Keratinocyte (primary cell): ENCODE measurements at regions not wholly inside any gene's neighbourhood (a gene's known extent, or its start where the extent isn't known, plus 50 kb on each side); places are given as distances from the start of the nearest gene placed in this dataset.

Source experiments
- DNase-seq: peaks from one replicate; pipeline ENCODE4 v3.0.0-alpha.2; 2011; ENCODE audit warnings: low read depth, missing footprints, low spot score
- FAIRE-seq: peaks from 2 replicates; lab custom pipeline; 2011; peaks lifted over from hg19 to GRCh38; lab: Jason Lieb, UNC
- H2AFZ ChIP-seq: 2 replicates; pipeline ENCODE4 v1.6.0; 2012; ENCODE audit warnings: low read length, control low read depth, inconsistent platforms; ENCODE audit not compliant: control insufficient read depth
- H3K27ac ChIP-seq: 2 replicates; pipeline ENCODE4 v1.5.1; 2011; ENCODE audit warnings: low read length; ENCODE audit not compliant: control insufficient read depth, insufficient read depth
- H3K27me3 ChIP-seq: 3 replicates; pipeline ENCODE4 v1.6.0; 2011; ENCODE audit warnings: low read length; ENCODE audit not compliant: control insufficient read depth, insufficient read depth; ENCODE audit errors: extremely low read depth
- H3K36me3 ChIP-seq, 2 experiments: 2 replicates in 1 of 2; 3 replicates in 1 of 2; pipeline ENCODE4 v1.5.1; 2011; ENCODE audit warnings: low read length in 2 of 2, mild to moderate bottlenecking in 1 of 2; ENCODE audit not compliant: control insufficient read depth in 2 of 2, insufficient read depth in 2 of 2; ENCODE audit errors: extremely low read depth in 1 of 2
- H3K4me1 ChIP-seq: 3 replicates; pipeline ENCODE4 v1.5.1; 2011; ENCODE audit warnings: low read length; ENCODE audit not compliant: control insufficient read depth, insufficient read depth; ENCODE audit errors: extremely low read depth
- H3K4me2 ChIP-seq: 3 replicates; pipeline ENCODE4 v1.6.0; 2011; ENCODE audit warnings: low read depth, low read length; ENCODE audit not compliant: control insufficient read depth, insufficient read depth; ENCODE audit errors: extremely low read depth
- H3K4me3 ChIP-seq, 3 experiments: fragments of 200-600 bp in 1 of 3; sonication (generic) in 1 of 3; 2 replicates in 2 of 3; 3 replicates in 1 of 3; pipeline ENCODE4 v1.5.1; 2011 to 2016; ENCODE audit warnings: low read length in 3 of 3, mild to moderate bottlenecking in 3 of 3, control low read depth in 2 of 3, inconsistent platforms in 1 of 3, low read depth in 1 of 3, mixed read lengths in 1 of 3, mixed run types in 1 of 3, moderate library complexity in 1 of 3; ENCODE audit not compliant: control insufficient read depth in 2 of 3, insufficient read depth in 2 of 3; ENCODE audit errors: extremely low read depth in 1 of 3
- H3K79me2 ChIP-seq: 2 replicates; pipeline ENCODE4 v1.6.0; 2012; ENCODE audit warnings: low read length; ENCODE audit not compliant: control insufficient read depth, insufficient read depth
- H3K9ac ChIP-seq: 3 replicates; pipeline ENCODE4 v1.6.0; 2011; ENCODE audit warnings: low read length; ENCODE audit not compliant: control insufficient read depth, insufficient read depth; ENCODE audit errors: extremely low read depth
- H3K9me1 ChIP-seq: 3 replicates; pipeline ENCODE4 v1.6.0; 2011; ENCODE audit warnings: low read length; ENCODE audit not compliant: control insufficient read depth, insufficient read depth; ENCODE audit errors: extremely low read depth
- H3K9me3 ChIP-seq: 2 replicates; pipeline ENCODE4 v1.5.1; 2012; ENCODE audit warnings: low read depth, low read length; ENCODE audit not compliant: control insufficient read depth
- H4K20me1 ChIP-seq: 3 replicates; pipeline ENCODE4 v1.6.0; 2011; ENCODE audit warnings: low read length; ENCODE audit not compliant: control insufficient read depth, insufficient read depth; ENCODE audit errors: extremely low read depth
- CTCF ChIP-seq, 3 experiments: IDR thresholded peaks in 1 of 3; conservative IDR thresholded peaks in 1 of 3; optimal IDR thresholded peaks in 1 of 3; 2 replicates in 2 of 3; 3 replicates in 1 of 3; pipeline versions ENCODE3 to v1.5.1; 2011; ENCODE audit warnings: low read length in 3 of 3, mild to moderate bottlenecking in 3 of 3, moderate library complexity in 2 of 3, control low read depth in 1 of 3, inconsistent platforms in 1 of 3; ENCODE audit not compliant: insufficient read depth in 2 of 3; ENCODE audit errors: extremely low read depth in 1 of 3
- EZH2 ChIP-seq: IDR thresholded peaks from one replicate; pipeline ENCODE4 v1.6.1; 2012; ENCODE audit warnings: inconsistent platforms, mild to moderate bottlenecking, low read length, moderate library complexity
- dilution Hi-C: fragments of 300-500 bp; cut with MboI; formaldehyde crosslinking; loops from one replicate; pipeline ENCODE4 v1.7.0; 2020; ENCODE audit warnings: low sequenced_read_pairs; ENCODE audit not compliant: extremely low pct_ligation_motif_present

- Histone ChIP-seq H3K27ac (no peak overlapping the region), H4K20me1 (no peaks in the 10 kb centered on the region), H3K9me1 (no peaks in the 10 kb centered on the region), H2AFZ (peak overlapping the region; percentile 9), H3K27me3 (no peaks in the 10 kb centered on the region), H3K9me3 (no peaks in the 10 kb centered on the region), H3K36me3 (no peaks in the 10 kb centered on the region), H3K4me2 (no peak overlapping the region), H3K4me1 (no peaks in the 10 kb centered on the region), H3K79me2 (no peaks in the 10 kb centered on the region), H3K9ac (no peak overlapping the region), H3K4me3 (no peak overlapping the region)
- DNase-seq (no peak), FAIRE-seq (no peak)
- no peak for TF ChIP-seq EZH2
- no peak for TF ChIP-seq CTCF (optimal IDR thresholded peaks at IDR 0.05 in 1 of 3, IDR thresholded peaks at IDR 0.05 in 1 of 3, conservative IDR thresholded peaks at IDR 0.05 in 1 of 3; ENCODE audit: extremely low read depth in 1 of 3, insufficient read depth in 2 of 3, low read length in 3 of 3)
- dilution Hi-C loops: no loop called here
These were observed 1518.9 kb upstream of the B3GALT2 start for GRCh38 chr1:194705123-194705854.

- no peaks in the 10 kb centered on the region for H3K9me3 ChIP-seq
- H4K20me1 ChIP-seq: no peaks in the 10 kb centered on the region
- H3K36me3 ChIP-seq: no peaks in the 10 kb centered on the region
- H3K9me1 ChIP-seq: no peaks in the 10 kb centered on the region
- TF ChIP-seq CTCF (optimal IDR thresholded peaks at IDR 0.05 in 1 of 3, IDR thresholded peaks at IDR 0.05 in 1 of 3, conservative IDR thresholded peaks at IDR 0.05 in 1 of 3; ENCODE audit: extremely low read depth in 1 of 3, insufficient read depth in 2 of 3, low read length in 3 of 3) (no peak), EZH2 (no peak)
- H3K4me2 ChIP-seq: no peak overlapping the region
- no peak overlapping the region for H2AFZ ChIP-seq
- H3K27me3 ChIP-seq: no peaks in the 10 kb centered on the region
- dilution Hi-C loops: no loop called here
- no peak overlapping the region for H3K4me3 ChIP-seq
- FAIRE-seq (no peak), DNase-seq (no peak)
- H3K9ac ChIP-seq: no peak overlapping the region
- no peaks in the 10 kb centered on the region for H3K4me1 ChIP-seq
- H3K27ac ChIP-seq: no peak overlapping the region
- H3K79me2 ChIP-seq: no peaks in the 10 kb centered on the region
These were observed 1512.5 kb upstream of the B3GALT2 start for GRCh38 chr1:194698908-194699318.
